ENCODE measurements at regions not wholly inside any gene's neighbourhood (a gene's known extent, or its start where the extent isn't known, plus 50 kb on each side); places are given as distances from the start of the nearest gene placed in this dataset.

DNA sequence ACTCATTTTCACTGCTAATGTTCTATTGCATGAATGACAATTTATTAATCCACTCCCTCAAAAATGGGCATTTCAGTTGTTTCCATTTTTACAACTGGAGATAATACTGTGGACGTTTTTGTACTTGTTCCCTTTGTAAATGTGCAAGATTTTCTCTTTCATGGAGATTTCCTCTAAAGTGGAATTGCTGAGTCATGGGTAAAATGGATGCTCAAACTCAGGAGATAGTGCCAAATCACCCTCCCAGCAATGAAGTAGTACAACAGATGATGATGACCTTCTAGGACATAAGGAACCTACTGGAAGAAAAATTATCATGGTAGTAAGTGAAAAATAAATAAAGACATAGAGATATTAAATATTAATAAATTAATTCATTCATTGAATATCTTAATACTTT lies 460.8 kb upstream of the CHST9 start:
- Histone ChIP-seq H3K4me1 (ENCODE audit: control insufficient read depth, insufficient read depth, low read length) (no peaks in the 10 kb centered on the region), H4K91ac (ENCODE audit: insufficient read depth, low read depth, low read length) (no peak overlapping the region), H3K79me1 (ENCODE audit: low read depth in 1 of 2, low read length in 2 of 2) (no peaks in the 10 kb centered on the region), H3K14ac (replicated peaks; ENCODE audit: low read depth, low read length) (no peak overlapping the region), H3K56ac (ENCODE audit: extremely low read depth, insufficient read depth, low read length) (no peak overlapping the region), H2BK5ac (ENCODE audit: low read depth, low read length, poor library complexity, severe bottlenecking) (no peak overlapping the region), H3K9me3 (ENCODE audit: control insufficient read depth, insufficient read depth, low read length) (no peaks in the 10 kb centered on the region), H3K9me1 (ENCODE audit: insufficient read depth, low read length) (no peaks in the 10 kb centered on the region), H2AFZ (replicated peaks; ENCODE audit: low read length, poor library complexity) (no peak overlapping the region), H3K18ac (ENCODE audit: low read depth, low read length) (no peak overlapping the region), H2AK9ac (replicated peaks; ENCODE audit: low read depth, low read length, poor library complexity) (no peak overlapping the region), H3K4me2 (ENCODE audit: low read depth, low read length) (no peak overlapping the region), H3K9ac (ENCODE audit: low read depth, low read length) (no peak overlapping the region), H2AK5ac (ENCODE audit: low read depth, low read length) (no peak overlapping the region), H2BK120ac (ENCODE audit: low read depth, low read length) (no peak overlapping the region), H3K23ac (ENCODE audit: low read depth, low read length) (no peak overlapping the region), H4K5ac (ENCODE audit: low read depth, low read length) (no peak overlapping the region), H3K27ac (ENCODE audit: insufficient read depth, low read length) (no peak overlapping the region), H2BK15ac (ENCODE audit: low read depth, low read length) (no peak overlapping the region), H3K4ac (ENCODE audit: low read depth, low read length) (no peak overlapping the region), H4K8ac (ENCODE audit: low read depth in 2 of 2, low read length in 2 of 2) (no peak overlapping the region), H4K20me1 (ENCODE audit: insufficient read depth, low read length) (no peaks in the 10 kb centered on the region), H3K36me3 (ENCODE audit: control insufficient read depth, insufficient read depth, low read length) (no peaks in the 10 kb centered on the region), H2BK20ac (ENCODE audit: low read depth, low read length) (no peak overlapping the region), H3K4me3 (ENCODE audit: insufficient read depth, low read depth, low read length) (no peak overlapping the region), H3K27me3 (ENCODE audit: control insufficient read depth, insufficient read depth, low read length) (no peaks in the 10 kb centered on the region)
- ChIA-PET CTCF (no interaction called here), POLR2A (ENCODE audit: unreplicated experiment) (no interaction called here)
- no CpG with 5 or more reads among the region's 1 CpG for WGBS, 2 experiments (ENCODE audit: extremely low coverage in 2 of 2, insufficient read length in 1 of 2)
- BruUV-seq (replicated peaks), result no TSS peak
- TF ChIP-seq POLR2A (IDR thresholded peaks at IDR 0.05; ENCODE audit: low read depth, low read length) (no peak), FOS (IDR thresholded peaks at IDR 0.05; ENCODE audit: low read depth, low read length) (no peak), RFX5 (IDR thresholded peaks at IDR 0.05; ENCODE audit: low read depth, low read length) (no peak), MAZ (IDR thresholded peaks at IDR 0.05; ENCODE audit: borderline replicate concordance, low read depth, low read length) (no peak), RAD21 (IDR thresholded peaks at IDR 0.05; ENCODE audit: low read length) (no peak), MAFK (IDR thresholded peaks at IDR 0.05; ENCODE audit: low read depth, low read length) (peak; percentile 83), SMC3 (IDR thresholded peaks at IDR 0.05; ENCODE audit: low read depth, low read length) (no peak), CEBPB (IDR thresholded peaks at IDR 0.05; ENCODE audit: low read depth, low read length) (no peak), BHLHE40 (IDR thresholded peaks at IDR 0.05; ENCODE audit: low read depth, low read length) (no peak), CHD1 (IDR thresholded peaks at IDR 0.05; ENCODE audit: low read depth, low read length) (no peak), NFE2L2 (IDR thresholded peaks at IDR 0.05; ENCODE audit: low read depth, low read length) (peak; percentile 88), MXI1 (IDR thresholded peaks at IDR 0.05; ENCODE audit: borderline replicate concordance, low read depth, low read length) (no peak), RCOR1 (IDR thresholded peaks at IDR 0.05; ENCODE audit: insufficient replicate concordance, low read length) (no peak)
- TF ChIP-seq, protein P1, sequence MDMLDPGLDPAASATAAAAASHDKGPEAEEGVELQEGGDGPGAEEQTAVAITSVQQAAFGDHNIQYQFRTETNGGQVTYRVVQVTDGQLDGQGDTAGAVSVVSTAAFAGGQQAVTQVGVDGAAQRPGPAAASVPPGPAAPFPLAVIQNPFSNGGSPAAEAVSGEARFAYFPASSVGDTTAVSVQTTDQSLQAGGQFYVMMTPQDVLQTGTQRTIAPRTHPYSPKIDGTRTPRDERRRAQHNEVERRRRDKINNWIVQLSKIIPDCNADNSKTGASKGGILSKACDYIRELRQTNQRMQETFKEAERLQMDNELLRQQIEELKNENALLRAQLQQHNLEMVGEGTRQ (IDR thresholded peaks at IDR 0.05; ENCODE audit: low read depth, low read length), result no peak
- TF ChIP-seq, protein P2, sequence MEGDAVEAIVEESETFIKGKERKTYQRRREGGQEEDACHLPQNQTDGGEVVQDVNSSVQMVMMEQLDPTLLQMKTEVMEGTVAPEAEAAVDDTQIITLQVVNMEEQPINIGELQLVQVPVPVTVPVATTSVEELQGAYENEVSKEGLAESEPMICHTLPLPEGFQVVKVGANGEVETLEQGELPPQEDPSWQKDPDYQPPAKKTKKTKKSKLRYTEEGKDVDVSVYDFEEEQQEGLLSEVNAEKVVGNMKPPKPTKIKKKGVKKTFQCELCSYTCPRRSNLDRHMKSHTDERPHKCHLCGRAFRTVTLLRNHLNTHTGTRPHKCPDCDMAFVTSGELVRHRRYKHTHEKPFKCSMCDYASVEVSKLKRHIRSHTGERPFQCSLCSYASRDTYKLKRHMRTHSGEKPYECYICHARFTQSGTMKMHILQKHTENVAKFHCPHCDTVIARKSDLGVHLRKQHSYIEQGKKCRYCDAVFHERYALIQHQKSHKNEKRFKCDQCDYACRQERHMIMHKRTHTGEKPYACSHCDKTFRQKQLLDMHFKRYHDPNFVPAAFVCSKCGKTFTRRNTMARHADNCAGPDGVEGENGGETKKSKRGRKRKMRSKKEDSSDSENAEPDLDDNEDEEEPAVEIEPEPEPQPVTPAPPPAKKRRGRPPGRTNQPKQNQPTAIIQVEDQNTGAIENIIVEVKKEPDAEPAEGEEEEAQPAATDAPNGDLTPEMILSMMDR (conservative IDR thresholded peaks at IDR 0.05; ENCODE audit: low read depth, low read length), result no peak
- TF ChIP-seq, protein P3, sequence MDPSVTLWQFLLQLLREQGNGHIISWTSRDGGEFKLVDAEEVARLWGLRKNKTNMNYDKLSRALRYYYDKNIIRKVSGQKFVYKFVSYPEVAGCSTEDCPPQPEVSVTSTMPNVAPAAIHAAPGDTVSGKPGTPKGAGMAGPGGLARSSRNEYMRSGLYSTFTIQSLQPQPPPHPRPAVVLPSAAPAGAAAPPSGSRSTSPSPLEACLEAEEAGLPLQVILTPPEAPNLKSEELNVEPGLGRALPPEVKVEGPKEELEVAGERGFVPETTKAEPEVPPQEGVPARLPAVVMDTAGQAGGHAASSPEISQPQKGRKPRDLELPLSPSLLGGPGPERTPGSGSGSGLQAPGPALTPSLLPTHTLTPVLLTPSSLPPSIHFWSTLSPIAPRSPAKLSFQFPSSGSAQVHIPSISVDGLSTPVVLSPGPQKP (IDR thresholded peaks at IDR 0.05; ENCODE audit: borderline replicate concordance, low read depth, low read length), result no peak
- ATAC-seq (ENCODE audit: low read depth) (no peak), DNase-seq (no peak)
- dilution Hi-C loops (cut with HindIII; ENCODE audit: low sequenced_read_pairs, unreplicated experiment) (no loop called here), intact Hi-C loops (cut with micrococcal nuclease) (loop anchor here (10.0 kb wide), 1 partner anchor 61 kb away; no protein-coding TSS in a partner anchor), in situ Hi-C loops (cut with MboI; ENCODE audit: low sequenced_read_pairs) (no loop called here)
